Tibial nerve (tissue), 4 donors: ENCODE measurements at regions not wholly inside any gene's neighbourhood (a gene's known extent, or its start where the extent isn't known, plus 50 kb on each side); places are given as distances from the start of the nearest gene placed in this dataset.

ENCODE experiments used
- CTCF ChIP-seq, 5 experiments: fragments of 200-600 bp in 3 of 5; fragments of 450-650 bp in 2 of 5; sonication (generic) in 3 of 5; IDR thresholded peaks; one replicate each; pipeline ENCODE4 v1.5.1; 2016 to 2019; ENCODE audit warnings: antibody characterized with exemption in 5 of 5, mild to moderate bottlenecking in 3 of 5, moderate library complexity in 2 of 5
- EP300 ChIP-seq, 2 donors: sonication (generic); formaldehyde crosslinking; IDR thresholded peaks; one replicate each; pipeline ENCODE4 v1.6.1; 2017; ENCODE audit warnings: antibody characterized with exemption in 2 of 2, mild to moderate bottlenecking in 1 of 2
- POLR2A ChIP-seq, 2 donors: fragments of 450-650 bp; IDR thresholded peaks; one replicate each; pipeline ENCODE4 v1.6.1; 2017; ENCODE audit warnings: antibody characterized with exemption in 2 of 2, mild to moderate bottlenecking in 2 of 2, moderate library complexity in 2 of 2

DNA sequence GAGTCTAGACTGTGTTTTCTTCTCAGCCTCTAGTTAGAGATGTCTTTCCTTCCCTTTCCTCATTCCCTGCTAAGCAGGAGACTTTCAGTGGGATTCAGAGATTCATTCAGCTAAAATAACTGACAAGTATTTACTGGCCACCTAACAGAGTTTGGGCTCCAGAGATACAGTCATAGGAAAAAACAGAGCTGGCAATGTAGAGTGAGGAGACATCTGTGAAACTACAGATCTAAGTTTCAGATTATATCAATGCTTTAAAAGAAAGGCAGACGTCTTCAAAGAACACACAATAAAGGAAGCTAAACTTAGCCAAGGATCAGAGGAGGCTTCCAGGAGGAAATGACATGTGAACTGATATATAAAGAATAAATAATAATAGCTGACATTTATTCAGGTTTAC is 355.6 kb upstream of the DDI1 start:
- TF ChIP-seq EP300 (IDR thresholded peaks at IDR 0.05) (no peak), POLR2A (IDR thresholded peaks at IDR 0.05) (no peak), CTCF (IDR thresholded peaks at IDR 0.05) (no peak)
